Nephron progenitor cell (in vitro differentiated cells): ENCODE measurements at regions not wholly inside any gene's neighbourhood (a gene's known extent, or its start where the extent isn't known, plus 50 kb on each side); places are given as distances from the start of the nearest gene placed in this dataset.

Experiments used
- DNase-seq: peaks from one replicate; pipeline ENCODE4 v3.0.0; 2021
- H3K27ac Mint-ChIP-seq: 2 replicates; pipeline ENCODE4 v1.8.0; 2021; ENCODE audit warnings: mild to moderate bottlenecking, moderate library complexity, mixed read lengths
- H3K27me3 Mint-ChIP-seq: 2 replicates; pipeline ENCODE4 v1.8.0; 2021; ENCODE audit warnings: mild to moderate bottlenecking, low read depth, mixed read lengths; ENCODE audit not compliant: poor library complexity
- H3K36me3 Mint-ChIP-seq: 2 replicates; pipeline ENCODE4 v1.8.0; 2021; ENCODE audit warnings: low read depth, mixed read lengths
- H3K4me1 Mint-ChIP-seq: 2 replicates; pipeline ENCODE4 v1.8.0; 2021; ENCODE audit warnings: mixed read lengths
- H3K4me3 Mint-ChIP-seq: 2 replicates; pipeline ENCODE4 v1.8.0; 2021; ENCODE audit warnings: mild to moderate bottlenecking, moderate library complexity, mixed read lengths
- H3K9me3 Mint-ChIP-seq: 2 replicates; pipeline ENCODE4 v1.8.0; 2021; ENCODE audit warnings: mild to moderate bottlenecking, moderate library complexity, mixed read lengths
- TF ChIP-seq, protein P1 (sequence below): fragments of 200-600 bp; sonication (generic); IDR thresholded peaks from 2 replicates; pipeline ENCODE4 v1.5.0; 2021; ENCODE audit warnings: antibody characterized with exemption

DNA sequence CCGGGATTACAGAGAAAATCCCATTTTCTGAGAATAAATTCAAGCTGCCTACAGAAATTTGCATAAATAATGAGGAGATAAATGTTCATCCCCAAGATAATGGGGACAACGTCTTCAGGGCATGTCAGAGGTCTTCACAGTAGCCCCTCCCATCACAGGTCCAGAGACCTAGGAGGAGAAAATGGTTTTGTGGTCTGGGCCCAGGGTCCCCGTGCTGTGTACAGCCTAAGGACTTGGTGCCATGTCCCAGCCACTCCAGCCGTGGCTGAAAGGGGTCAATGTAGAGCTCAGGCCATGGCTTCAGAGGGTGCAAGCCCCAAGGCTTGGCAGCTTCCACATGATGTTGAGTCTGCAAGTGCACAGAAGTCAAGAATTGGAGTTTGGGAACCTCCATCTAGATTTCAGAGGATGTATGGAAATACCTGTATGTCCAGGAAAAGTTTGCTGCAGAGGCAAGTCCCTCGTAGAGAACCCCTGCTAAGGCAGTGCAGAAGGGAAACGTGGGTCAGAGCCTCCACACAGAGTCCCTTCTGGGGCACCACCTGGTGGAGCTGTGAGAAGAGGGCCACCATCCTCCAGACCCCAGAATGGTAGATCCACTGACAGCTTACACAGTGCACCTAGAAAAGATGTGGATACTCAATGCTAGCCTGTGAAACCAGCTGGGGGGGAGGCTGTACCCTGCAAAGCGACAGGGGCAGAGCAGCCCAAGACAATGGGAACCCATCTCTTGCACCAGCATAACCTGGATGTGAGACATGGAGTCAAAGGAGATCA is 176.3 kb downstream of the RASSF9 start:
- H3K4me3 Mint-ChIP-seq = no peak overlapping the region
- H3K27ac Mint-ChIP-seq = no peak overlapping the region
- DNase-seq = no peak

GRCh38 chr12:85661461-85662206 is 174.6 kb downstream of the RASSF9 start:
- Mint-ChIP-seq H3K9me3 (peaks cover 18% of the 10 kb centered on the region), H3K27me3 (no peaks in the 10 kb centered on the region), H3K36me3 (peaks cover 5% of the 10 kb centered on the region), H3K4me3 (no peak overlapping the region), H3K27ac (no peak overlapping the region), H3K4me1 (no peaks in the 10 kb centered on the region)
- TF ChIP-seq, protein P1, sequence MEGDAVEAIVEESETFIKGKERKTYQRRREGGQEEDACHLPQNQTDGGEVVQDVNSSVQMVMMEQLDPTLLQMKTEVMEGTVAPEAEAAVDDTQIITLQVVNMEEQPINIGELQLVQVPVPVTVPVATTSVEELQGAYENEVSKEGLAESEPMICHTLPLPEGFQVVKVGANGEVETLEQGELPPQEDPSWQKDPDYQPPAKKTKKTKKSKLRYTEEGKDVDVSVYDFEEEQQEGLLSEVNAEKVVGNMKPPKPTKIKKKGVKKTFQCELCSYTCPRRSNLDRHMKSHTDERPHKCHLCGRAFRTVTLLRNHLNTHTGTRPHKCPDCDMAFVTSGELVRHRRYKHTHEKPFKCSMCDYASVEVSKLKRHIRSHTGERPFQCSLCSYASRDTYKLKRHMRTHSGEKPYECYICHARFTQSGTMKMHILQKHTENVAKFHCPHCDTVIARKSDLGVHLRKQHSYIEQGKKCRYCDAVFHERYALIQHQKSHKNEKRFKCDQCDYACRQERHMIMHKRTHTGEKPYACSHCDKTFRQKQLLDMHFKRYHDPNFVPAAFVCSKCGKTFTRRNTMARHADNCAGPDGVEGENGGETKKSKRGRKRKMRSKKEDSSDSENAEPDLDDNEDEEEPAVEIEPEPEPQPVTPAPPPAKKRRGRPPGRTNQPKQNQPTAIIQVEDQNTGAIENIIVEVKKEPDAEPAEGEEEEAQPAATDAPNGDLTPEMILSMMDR = no peak
- no peak for DNase-seq

More for the DNA sequence above, 176.3 kb downstream of the RASSF9 start:
- H3K27me3 Mint-ChIP-seq = no peaks in the 10 kb centered on the region
- H3K36me3 Mint-ChIP-seq = peaks cover 5% of the 10 kb centered on the region
- TF ChIP-seq, protein P1 = no peak
- H3K4me1 Mint-ChIP-seq = no peaks in the 10 kb centered on the region
- peaks cover 18% of the 10 kb centered on the region for H3K9me3 Mint-ChIP-seq

DNA sequence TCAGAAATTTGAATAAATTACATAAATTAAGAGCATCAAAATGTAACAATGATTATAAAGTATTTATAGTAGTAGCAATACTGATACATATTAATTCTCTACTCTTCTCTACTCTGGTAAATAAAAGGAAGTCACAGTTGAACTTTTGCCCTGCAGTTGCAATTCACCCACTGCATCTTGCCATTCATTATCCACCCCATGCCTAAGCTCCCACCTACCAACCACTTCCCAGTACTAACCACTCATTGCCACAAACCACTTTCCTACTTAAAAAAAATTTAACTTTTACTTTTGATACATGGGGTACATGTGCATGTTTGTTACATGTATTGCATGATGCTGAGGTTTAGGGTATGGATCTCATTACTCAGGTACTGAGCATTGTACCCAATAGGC is 174.0 kb downstream of the RASSF9 start:
- Mint-ChIP-seq H3K9me3 (peaks cover 18% of the 10 kb centered on the region), H3K27me3 (no peaks in the 10 kb centered on the region), H3K36me3 (peaks cover 5% of the 10 kb centered on the region), H3K4me3 (no peak overlapping the region), H3K27ac (no peak overlapping the region), H3K4me1 (no peaks in the 10 kb centered on the region)
- TF ChIP-seq, protein P1 = no peak
- no peak for DNase-seq

DNA sequence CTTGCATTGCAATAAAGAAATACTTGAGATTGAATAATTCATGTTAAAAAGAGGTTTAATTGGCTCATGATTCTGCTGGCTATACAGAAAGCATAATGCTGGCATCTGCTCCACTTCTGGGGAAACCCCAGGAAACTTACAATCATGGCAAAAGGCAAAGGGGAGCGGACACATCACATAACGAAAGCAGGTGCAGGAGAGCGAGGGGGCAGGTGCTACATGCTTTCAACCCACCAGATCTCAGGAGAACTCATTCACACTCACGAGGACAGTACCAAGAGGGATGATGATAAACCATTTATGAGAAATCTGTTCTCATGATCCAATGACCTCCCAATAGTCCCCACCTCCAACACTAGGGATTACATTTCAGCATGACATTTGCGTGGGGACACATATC is 172.6 kb downstream of the RASSF9 start:
- H3K27me3 Mint-ChIP-seq = no peaks in the 10 kb centered on the region
- no peaks in the 10 kb centered on the region for H3K4me1 Mint-ChIP-seq
- H3K36me3 Mint-ChIP-seq = peaks cover 2% of the 10 kb centered on the region
- TF ChIP-seq, protein P1 = no peak
- no peak overlapping the region for H3K27ac Mint-ChIP-seq
- DNase-seq = no peak
- H3K9me3 Mint-ChIP-seq = peaks cover 10% of the 10 kb centered on the region
- no peak overlapping the region for H3K4me3 Mint-ChIP-seq

DNA sequence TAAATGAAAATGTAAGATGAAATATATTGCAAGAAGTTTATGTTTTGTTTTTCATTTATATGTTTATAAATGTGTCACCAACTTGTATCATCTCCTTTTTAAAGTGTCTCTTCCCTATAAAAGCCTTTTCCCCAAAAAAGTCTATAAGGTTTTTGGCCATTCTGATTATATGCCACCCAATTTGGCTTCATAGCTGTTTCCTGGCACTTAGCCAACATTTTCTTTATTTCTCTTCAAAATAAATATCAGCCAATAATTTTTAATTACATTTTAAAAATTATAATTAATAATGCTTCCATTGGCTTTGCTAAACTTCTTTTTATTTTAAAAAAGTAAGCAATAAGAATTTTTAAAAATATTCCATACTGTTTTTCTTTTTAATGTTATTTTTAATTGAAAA is 171.8 kb downstream of the RASSF9 start:
- Mint-ChIP-seq H3K4me1 (no peaks in the 10 kb centered on the region), H3K9me3 (peaks cover 4% of the 10 kb centered on the region), H3K36me3 (no peaks in the 10 kb centered on the region), H3K27me3 (no peaks in the 10 kb centered on the region), H3K4me3 (no peak overlapping the region), H3K27ac (no peak overlapping the region)
- no peak for DNase-seq
- TF ChIP-seq, protein P1 = no peak
